HFF-Myc (cell line): ENCODE measurements at regions not wholly inside any gene's neighbourhood (a gene's known extent, or its start where the extent isn't known, plus 50 kb on each side); places are given as distances from the start of the nearest gene placed in this dataset.

Experiments used
- DNase-seq: peaks from one replicate; pipeline ENCODE4 v3.0.0-alpha.2; 2011; ENCODE audit warnings: low read depth; ENCODE audit errors: extremely low read depth
- H3K4me3 ChIP-seq: replicated peaks from 2 replicates; pipeline ENCODE4 v1.5.1; 2011; ENCODE audit warnings: low read depth, mild to moderate bottlenecking, control low read depth, low read length
- CTCF ChIP-seq: IDR thresholded peaks from 2 replicates; pipeline ENCODE4 v1.5.1; 2012; ENCODE audit warnings: mild to moderate bottlenecking, low read depth, low read length, control low read depth; ENCODE audit errors: missing control alignments

GRCh38 chr13:68275758-68276157 is 1045.6 kb upstream of the PCDH9 start:
- no peak for DNase-seq
- TF ChIP-seq CTCF, result no peak
- H3K4me3 ChIP-seq, result no peak overlapping the region

- DNase-seq, result no peak
- no peak overlapping the region for H3K4me3 ChIP-seq
- no peak for TF ChIP-seq CTCF
Measured at GRCh38 chr13:68272652-68273051, 1042.5 kb upstream of the PCDH9 start.

GRCh38 chr13:68264692-68265091 is 1034.6 kb upstream of the PCDH9 start:
- no peak for DNase-seq
- no peak for TF ChIP-seq CTCF
- no peak overlapping the region for H3K4me3 ChIP-seq

- H3K4me3 ChIP-seq, result no peak overlapping the region
- no peak for TF ChIP-seq CTCF
- no peak for DNase-seq
Measured at GRCh38 chr13:68261105-68261504, 1031.0 kb upstream of the PCDH9 start.

- no peak for DNase-seq
- no peak for TF ChIP-seq CTCF
Measured at GRCh38 chr13:68257111-68257842, 1027.1 kb upstream of the PCDH9 start.

GRCh38 chr13:68254151-68254550 is 1024.0 kb upstream of the PCDH9 start:
- DNase-seq, result no peak
- TF ChIP-seq CTCF, result no peak
- no peak overlapping the region for H3K4me3 ChIP-seq

More at GRCh38 chr13:68257111-68257842, 1027.1 kb upstream of the PCDH9 start:
- H3K4me3 ChIP-seq, result no peak overlapping the region

GRCh38 chr13:68234274-68234673 is 1004.1 kb upstream of the PCDH9 start:
- no peak for TF ChIP-seq CTCF
- DNase-seq, result no peak
- no peak overlapping the region for H3K4me3 ChIP-seq
